ENCODE measurements at regions not wholly inside any gene's neighbourhood (a gene's known extent, or its start where the extent isn't known, plus 50 kb on each side); places are given as distances from the start of the nearest gene placed in this dataset.

DNA sequence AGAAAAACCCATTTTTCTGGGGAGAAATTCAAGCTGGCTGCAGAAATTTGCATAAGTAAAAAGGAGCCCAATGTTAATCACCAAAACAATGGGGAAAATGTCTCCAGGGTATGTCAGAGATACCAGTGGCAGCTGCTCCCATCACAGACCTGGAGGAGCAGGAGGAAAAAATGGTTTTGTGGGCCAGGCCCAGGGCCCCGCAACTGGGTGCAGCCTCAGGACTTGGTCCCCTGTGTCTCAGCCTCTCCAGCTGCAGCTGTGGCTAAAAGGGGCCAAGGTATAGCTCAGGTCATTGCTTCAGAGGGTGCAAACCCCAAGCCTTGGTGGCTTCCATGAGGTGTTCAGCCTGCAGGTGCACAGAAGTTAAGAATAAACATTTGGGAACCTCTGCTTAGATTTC is 536.4 kb upstream of the FRG1 start:
- no peak overlapping the region for H3K4me3 ChIP-seq (ENCODE audit: low read depth, low read length)
- TF ChIP-seq, protein P1, sequence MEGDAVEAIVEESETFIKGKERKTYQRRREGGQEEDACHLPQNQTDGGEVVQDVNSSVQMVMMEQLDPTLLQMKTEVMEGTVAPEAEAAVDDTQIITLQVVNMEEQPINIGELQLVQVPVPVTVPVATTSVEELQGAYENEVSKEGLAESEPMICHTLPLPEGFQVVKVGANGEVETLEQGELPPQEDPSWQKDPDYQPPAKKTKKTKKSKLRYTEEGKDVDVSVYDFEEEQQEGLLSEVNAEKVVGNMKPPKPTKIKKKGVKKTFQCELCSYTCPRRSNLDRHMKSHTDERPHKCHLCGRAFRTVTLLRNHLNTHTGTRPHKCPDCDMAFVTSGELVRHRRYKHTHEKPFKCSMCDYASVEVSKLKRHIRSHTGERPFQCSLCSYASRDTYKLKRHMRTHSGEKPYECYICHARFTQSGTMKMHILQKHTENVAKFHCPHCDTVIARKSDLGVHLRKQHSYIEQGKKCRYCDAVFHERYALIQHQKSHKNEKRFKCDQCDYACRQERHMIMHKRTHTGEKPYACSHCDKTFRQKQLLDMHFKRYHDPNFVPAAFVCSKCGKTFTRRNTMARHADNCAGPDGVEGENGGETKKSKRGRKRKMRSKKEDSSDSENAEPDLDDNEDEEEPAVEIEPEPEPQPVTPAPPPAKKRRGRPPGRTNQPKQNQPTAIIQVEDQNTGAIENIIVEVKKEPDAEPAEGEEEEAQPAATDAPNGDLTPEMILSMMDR (IDR thresholded peaks at IDR 0.05; ENCODE audit: insufficient read depth, low read depth, low read length, missing control alignments) = no peak
- no peak for DNase-seq (ENCODE audit: low read depth)

DNA sequence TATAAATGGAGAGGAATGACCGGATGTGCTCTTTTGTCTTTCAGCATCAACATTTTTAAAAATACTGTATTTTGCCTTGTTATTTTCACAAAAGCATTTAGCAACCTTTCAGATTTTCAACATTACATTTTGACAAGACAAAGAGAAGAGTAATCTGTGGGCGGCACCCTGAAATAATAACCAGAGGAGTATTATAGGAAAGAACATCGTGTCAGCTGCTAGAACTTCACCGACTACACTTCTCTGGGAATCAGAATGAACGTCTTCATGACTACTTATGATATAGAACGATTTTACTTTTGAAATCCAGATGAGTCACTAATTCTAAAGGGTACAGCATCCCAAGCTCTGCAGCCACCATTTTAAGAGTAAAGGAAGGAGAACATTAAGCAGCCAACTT is 531.5 kb upstream of the FRG1 start:
- TF ChIP-seq, protein P1 (IDR thresholded peaks at IDR 0.05; ENCODE audit: insufficient read depth, low read depth, low read length, missing control alignments) = no peak
- H3K4me3 ChIP-seq (ENCODE audit: low read depth, low read length) = no peak overlapping the region
- no peak for DNase-seq (ENCODE audit: low read depth)

DNA sequence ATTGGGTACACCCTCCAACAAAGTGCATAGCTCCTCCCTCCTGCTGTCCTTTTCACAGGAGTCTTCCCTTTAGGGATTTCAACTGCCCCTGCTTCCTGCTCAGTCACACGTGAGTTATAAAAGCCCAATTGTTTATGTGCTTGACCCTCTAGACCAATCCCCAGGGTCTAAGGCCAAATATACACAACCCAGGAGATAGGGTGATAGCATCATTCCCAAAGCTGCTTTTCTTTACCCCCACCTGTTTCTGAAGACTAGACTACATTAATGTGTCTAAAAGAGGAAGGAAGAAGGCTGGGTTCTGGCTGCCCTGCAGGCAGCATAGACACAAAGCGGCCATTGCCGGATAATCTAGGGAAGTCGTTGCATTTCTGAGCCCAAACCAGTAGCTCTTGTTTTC is 526.7 kb upstream of the FRG1 start:
- TF ChIP-seq, protein P1 (IDR thresholded peaks at IDR 0.05; ENCODE audit: insufficient read depth, low read depth, low read length, missing control alignments) = no peak
- H3K4me3 ChIP-seq (ENCODE audit: low read depth, low read length) = no peak overlapping the region
- no peak for DNase-seq (ENCODE audit: low read depth)

DNA sequence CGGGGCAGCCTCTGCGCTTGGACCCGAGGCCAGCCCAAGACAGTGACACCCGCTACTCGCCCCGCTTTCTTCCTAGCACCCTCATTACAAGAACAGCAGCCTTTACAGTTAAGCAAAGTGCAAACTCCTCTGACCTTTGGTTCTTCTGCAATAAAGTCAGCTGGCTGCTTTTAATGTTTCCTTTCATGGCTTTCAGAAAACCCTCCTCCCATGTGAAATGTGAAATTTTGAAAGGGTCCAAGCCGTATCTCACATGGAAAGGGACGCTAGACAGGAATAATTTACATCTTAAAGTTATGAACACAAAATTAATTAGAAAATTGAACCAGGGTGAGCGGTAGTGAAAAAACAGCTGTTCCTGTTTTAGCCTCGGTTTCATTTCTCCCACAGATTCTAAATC is 520.1 kb upstream of the FRG1 start:
- TF ChIP-seq, protein P1 (IDR thresholded peaks at IDR 0.05; ENCODE audit: insufficient read depth, low read depth, low read length, missing control alignments) = no peak
- H3K4me3 ChIP-seq (ENCODE audit: low read depth, low read length) = no peak overlapping the region
- no peak for DNase-seq (ENCODE audit: low read depth)

DNA sequence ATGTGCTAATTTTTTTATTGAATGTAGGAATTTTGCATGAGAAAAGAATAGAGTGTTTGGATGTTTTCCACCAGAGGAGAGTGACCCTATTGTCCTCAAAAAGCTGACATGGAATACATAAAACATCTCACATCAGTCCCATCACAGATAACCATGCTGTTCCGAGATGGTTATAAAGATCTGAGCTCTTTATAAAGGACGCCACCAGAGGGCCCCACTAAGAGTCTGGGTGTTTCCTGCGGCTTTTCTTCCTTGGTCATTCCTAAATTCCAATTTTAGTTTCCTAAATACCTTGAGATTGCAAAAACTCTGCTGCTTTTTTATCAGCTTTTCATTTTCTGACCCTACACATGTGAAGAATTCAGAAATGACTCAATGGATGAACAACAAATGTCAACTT is 504.5 kb upstream of the FRG1 start:
- TF ChIP-seq, protein P1 (IDR thresholded peaks at IDR 0.05; ENCODE audit: insufficient read depth, low read depth, low read length, missing control alignments) = no peak
- H3K4me3 ChIP-seq (ENCODE audit: low read depth, low read length) = no peak overlapping the region
- DNase-seq (ENCODE audit: low read depth) = no peak

DNA sequence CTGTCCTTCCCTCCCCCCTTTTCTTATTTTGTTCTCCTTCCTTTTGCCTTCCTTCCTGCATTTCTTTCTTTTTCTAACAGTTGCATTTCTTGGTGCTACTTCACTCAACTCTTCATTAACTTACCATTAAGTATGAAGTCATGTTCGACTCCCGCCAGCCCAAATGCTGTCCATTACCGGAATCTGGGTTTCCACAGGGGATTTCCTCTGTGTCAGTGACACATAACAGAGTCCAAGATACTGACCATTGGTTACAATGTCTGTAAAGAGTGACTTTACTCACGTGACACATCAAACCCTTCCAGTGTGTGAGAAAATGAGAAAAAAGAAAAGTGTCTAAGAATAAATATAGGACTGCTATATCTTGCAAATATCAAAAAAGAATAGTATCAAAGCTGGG is 500.0 kb upstream of the FRG1 start:
- TF ChIP-seq, protein P1 (IDR thresholded peaks at IDR 0.05; ENCODE audit: insufficient read depth, low read depth, low read length, missing control alignments) = no peak
- no peak overlapping the region for H3K4me3 ChIP-seq (ENCODE audit: low read depth, low read length)
- DNase-seq (ENCODE audit: low read depth) = no peak

DNA sequence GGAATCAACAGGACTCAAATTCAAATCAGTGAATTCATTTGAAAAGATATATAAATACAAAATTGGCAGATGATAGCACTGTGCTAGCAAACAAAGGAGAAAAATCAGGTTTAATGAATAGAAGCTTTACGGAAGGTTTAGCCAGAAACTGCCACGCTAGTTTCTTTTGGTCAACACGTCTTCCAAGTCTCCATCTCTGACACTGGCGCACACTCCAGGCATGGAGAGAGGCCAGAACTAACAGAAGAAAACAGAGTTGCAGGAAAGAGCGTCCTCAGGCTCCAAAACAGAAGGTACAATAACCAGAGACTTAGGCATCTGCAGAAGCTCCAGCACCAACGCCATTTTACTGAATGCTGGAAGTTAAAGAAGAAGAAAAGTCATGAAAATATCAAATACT is 497.3 kb upstream of the FRG1 start:
- TF ChIP-seq, protein P1 (IDR thresholded peaks at IDR 0.05; ENCODE audit: insufficient read depth, low read depth, low read length, missing control alignments) = no peak
- no peak overlapping the region for H3K4me3 ChIP-seq (ENCODE audit: low read depth, low read length)
- DNase-seq (ENCODE audit: low read depth) = no peak
